PC-9 (cell line): ENCODE measurements at regions not wholly inside any gene's neighbourhood (a gene's known extent, or its start where the extent isn't known, plus 50 kb on each side); places are given as distances from the start of the nearest gene placed in this dataset.

Experiments used
- CTCF ChIP-seq: fragments of 200-600 bp; sonication (generic); conservative IDR thresholded peaks from 2 replicates; pipeline ENCODE4 v1.6.1; 2017; ENCODE audit warnings: mixed run types, antibody characterized with exemption, mild to moderate bottlenecking, moderate library complexity
- EZH2 ChIP-seq: fragments of 200-600 bp; sonication (generic); IDR thresholded peaks from 2 replicates; pipeline ENCODE4 v1.8.0; 2017; ENCODE audit warnings: antibody characterized with exemption, low read depth

DNA sequence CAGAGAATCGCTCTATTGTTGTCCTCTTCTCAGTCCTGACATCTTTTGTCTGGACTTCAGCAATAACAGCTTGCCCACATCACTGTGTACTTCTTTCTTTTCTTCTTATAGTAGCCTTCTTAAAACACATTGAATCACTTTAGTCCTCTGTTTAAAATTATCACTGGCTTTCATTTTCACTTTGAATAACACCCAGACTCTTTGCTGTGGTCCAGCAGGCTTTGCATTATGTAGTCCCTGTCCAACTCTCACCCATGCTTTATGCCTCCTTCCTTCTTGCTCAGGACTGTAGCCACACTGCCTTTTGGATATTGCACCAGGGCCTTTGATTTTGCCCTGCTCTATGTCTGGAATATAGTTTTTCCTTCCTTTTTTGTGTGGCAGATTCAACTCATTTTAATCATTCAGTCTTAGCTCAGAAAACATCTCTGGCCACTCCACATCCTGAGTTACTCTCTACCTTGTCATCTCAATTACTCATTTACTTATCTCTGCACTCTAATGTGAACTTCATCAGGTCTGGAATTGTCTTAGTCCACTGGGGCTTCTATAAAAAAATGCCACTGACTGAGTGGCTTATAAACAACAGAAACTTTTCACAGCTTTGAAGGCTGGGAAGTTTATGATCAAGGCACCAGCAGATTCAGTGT lies 168.2 kb downstream of the C4orf33 start:
- TF ChIP-seq CTCF (no peak), EZH2 (no peak)
